PC-3 (cell line): ENCODE measurements at regions not wholly inside any gene's neighbourhood (a gene's known extent, or its start where the extent isn't known, plus 50 kb on each side); places are given as distances from the start of the nearest gene placed in this dataset.

Experiments
- ATAC-seq: fragments of 200-7000 bp; cut with Tn5 transposase; 2 replicates; pipeline ENCODE4 v1.9.1; 2020; ENCODE audit warnings: mild to moderate bottlenecking, moderate library complexity
- BruUV-seq: library from RNA; stranded (reverse); fragments of 400-500 nt; replicated peaks from 2 replicates; lab custom pipeline; 2021; lab: Mats Ljungman, UMichigan
- CTCF ChIA-PET: fragments of 300-600 bp; sonication (Branson Sonifier 250); formaldehyde crosslinking; loops from one replicate; lab custom pipeline; 2022; ENCODE audit warnings: antibody characterized with exemption; lab: Charles Lee
- POLR2A ChIA-PET: fragments of 300-600 bp; sonication (Branson Sonifier 250); formaldehyde crosslinking; loops from one replicate; lab custom pipeline; 2022; ENCODE audit warnings: antibody characterized with exemption; ENCODE audit not compliant: unreplicated experiment; lab: Charles Lee
- DNase-seq: peaks from one replicate; pipeline ENCODE4 v3.0.0-alpha.2; 2015
- H2AFZ ChIP-seq: fragments of 300-600 bp; sonication (generic); 2 replicates; pipeline ENCODE4 v1.6.0; 2016; ENCODE audit warnings: antibody characterized with exemption, low read length
- H3F3A ChIP-seq: fragments of 300-600 bp; sonication (generic); one replicate; pipeline ENCODE4 v1.6.0; 2017; ENCODE audit warnings: antibody characterized with exemption, low read length, control low read depth, mild to moderate bottlenecking; ENCODE audit not compliant: unreplicated experiment
- H3K27ac ChIP-seq: fragments of 300-600 bp; sonication (generic); 2 replicates; pipeline ENCODE4 v1.5.1; 2016; ENCODE audit warnings: mild to moderate bottlenecking, low read length
- H3K27me3 ChIP-seq: fragments of 300-600 bp; sonication (generic); 2 replicates; pipeline ENCODE4 v1.6.1; 2016; ENCODE audit warnings: low read length, mixed read lengths
- H3K36me3 ChIP-seq: fragments of 300-600 bp; sonication (generic); 2 replicates; pipeline ENCODE4 v1.6.1; 2016; ENCODE audit warnings: low read depth, mixed run types, low read length, mixed read lengths
- H3K4me1 ChIP-seq: fragments of 300-600 bp; sonication (generic); 2 replicates; pipeline ENCODE4 v1.5.1; 2016; ENCODE audit warnings: low read length; ENCODE audit not compliant: insufficient read depth
- H3K4me2 ChIP-seq: fragments of 300-600 bp; sonication (generic); 2 replicates; pipeline ENCODE4 v1.6.0; 2016; ENCODE audit warnings: low read length
- H3K4me3 ChIP-seq: fragments of 300-600 bp; sonication (generic); 2 replicates; pipeline ENCODE4 v1.5.1; 2016; ENCODE audit warnings: mild to moderate bottlenecking, low read length, mixed read lengths
- H3K79me2 ChIP-seq: fragments of 300-600 bp; sonication (generic); 2 replicates; pipeline ENCODE4 v1.6.1; 2017; ENCODE audit warnings: low read length, mixed read lengths
- H3K9ac ChIP-seq: fragments of 300-600 bp; sonication (generic); 2 replicates; pipeline ENCODE4 v1.6.0; 2016; ENCODE audit warnings: mild to moderate bottlenecking, low read length
- H3K9me2 ChIP-seq: fragments of 300-600 bp; sonication (generic); replicated peaks from 2 replicates; pipeline ENCODE4 v1.6.1; 2016; ENCODE audit warnings: mixed run types, low read length, mixed read lengths
- H3K9me3 ChIP-seq: fragments of 300-600 bp; sonication (generic); 2 replicates; pipeline ENCODE4 v1.6.1; 2016; ENCODE audit warnings: low read length, mixed read lengths
- H4K20me1 ChIP-seq: fragments of 300-600 bp; sonication (generic); 2 replicates; pipeline ENCODE4 v1.6.1; 2016; ENCODE audit warnings: low read length, mixed read lengths
- EZH2 ChIP-seq: fragments of 300-600 bp; sonication (generic); IDR thresholded peaks from one replicate; pipeline ENCODE4 v1.6.1; 2017; ENCODE audit warnings: antibody characterized with exemption, mild to moderate bottlenecking, low read length; ENCODE audit not compliant: unreplicated experiment
- EZH2phosphoT487 ChIP-seq: fragments of 300-600 bp; sonication (generic); IDR thresholded peaks from 2 replicates; pipeline ENCODE4 v1.6.1; 2018; ENCODE audit warnings: mild to moderate bottlenecking, antibody characterized with exemption, low read length, borderline replicate concordance
- intact Hi-C: fragments of 100-400 bp; cut with micrococcal nuclease; formaldehyde crosslinking; loops from 2 replicates; pipeline ENCODE4 v1.9.0; 2023
- TF ChIP-seq, protein P1 (sequence below): fragments of 300-600 bp; sonication (generic); conservative IDR thresholded peaks from 2 replicates; pipeline ENCODE4 v1.5.1; 2017; ENCODE audit warnings: antibody characterized with exemption, low read depth, mild to moderate bottlenecking, low read length

DNA sequence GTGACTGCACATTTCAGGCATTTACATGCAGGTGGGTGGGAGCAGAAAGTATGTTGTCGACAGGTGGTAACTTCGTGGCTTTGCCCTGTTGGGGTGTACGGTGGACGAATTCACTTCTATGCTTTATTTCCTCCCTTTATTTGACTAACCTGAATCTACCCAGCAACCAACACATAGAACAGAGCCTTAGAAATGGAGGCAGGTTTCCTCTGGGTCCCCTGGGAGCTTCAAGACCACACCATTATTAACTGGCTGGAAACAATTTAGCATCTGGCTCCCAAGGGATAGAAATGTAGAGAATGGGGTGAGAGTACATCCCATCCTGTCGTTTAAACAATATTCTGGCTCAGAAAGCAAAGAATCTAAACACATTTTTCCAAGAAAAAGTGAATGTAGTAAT, 244.4 kb downstream of the DLEU7 start:
- POLR2A ChIA-PET: no interaction called here
- no peak overlapping the region for H3K27ac ChIP-seq
- H2AFZ ChIP-seq: no peak overlapping the region
- no peak for DNase-seq
- CTCF ChIA-PET: interaction anchor here (0.6 kb wide), 1 partner anchor 16 kb away, joined by 4 read pairs; no protein-coding TSS in a partner anchor
- intact Hi-C loops: no loop called here
- BruUV-seq: no TSS peak
- no peaks in the 10 kb centered on the region for H4K20me1 ChIP-seq
- H3F3A ChIP-seq: no peaks in the 10 kb centered on the region
- H3K4me2 ChIP-seq: no peak overlapping the region
- no peaks in the 10 kb centered on the region for H3K27me3 ChIP-seq
- no peaks in the 10 kb centered on the region for H3K9me2 ChIP-seq
- H3K4me3 ChIP-seq: no peak overlapping the region
- TF ChIP-seq EZH2phosphoT487: no peak
- TF ChIP-seq, protein P1, sequence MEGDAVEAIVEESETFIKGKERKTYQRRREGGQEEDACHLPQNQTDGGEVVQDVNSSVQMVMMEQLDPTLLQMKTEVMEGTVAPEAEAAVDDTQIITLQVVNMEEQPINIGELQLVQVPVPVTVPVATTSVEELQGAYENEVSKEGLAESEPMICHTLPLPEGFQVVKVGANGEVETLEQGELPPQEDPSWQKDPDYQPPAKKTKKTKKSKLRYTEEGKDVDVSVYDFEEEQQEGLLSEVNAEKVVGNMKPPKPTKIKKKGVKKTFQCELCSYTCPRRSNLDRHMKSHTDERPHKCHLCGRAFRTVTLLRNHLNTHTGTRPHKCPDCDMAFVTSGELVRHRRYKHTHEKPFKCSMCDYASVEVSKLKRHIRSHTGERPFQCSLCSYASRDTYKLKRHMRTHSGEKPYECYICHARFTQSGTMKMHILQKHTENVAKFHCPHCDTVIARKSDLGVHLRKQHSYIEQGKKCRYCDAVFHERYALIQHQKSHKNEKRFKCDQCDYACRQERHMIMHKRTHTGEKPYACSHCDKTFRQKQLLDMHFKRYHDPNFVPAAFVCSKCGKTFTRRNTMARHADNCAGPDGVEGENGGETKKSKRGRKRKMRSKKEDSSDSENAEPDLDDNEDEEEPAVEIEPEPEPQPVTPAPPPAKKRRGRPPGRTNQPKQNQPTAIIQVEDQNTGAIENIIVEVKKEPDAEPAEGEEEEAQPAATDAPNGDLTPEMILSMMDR: no peak
- no peak for TF ChIP-seq EZH2
- no peaks in the 10 kb centered on the region for H3K79me2 ChIP-seq
- no peaks in the 10 kb centered on the region for H3K36me3 ChIP-seq
- ATAC-seq: no peak
- H3K9me3 ChIP-seq: no peaks in the 10 kb centered on the region
- no peak overlapping the region for H3K9ac ChIP-seq
- H3K4me1 ChIP-seq: no peaks in the 10 kb centered on the region

DNA sequence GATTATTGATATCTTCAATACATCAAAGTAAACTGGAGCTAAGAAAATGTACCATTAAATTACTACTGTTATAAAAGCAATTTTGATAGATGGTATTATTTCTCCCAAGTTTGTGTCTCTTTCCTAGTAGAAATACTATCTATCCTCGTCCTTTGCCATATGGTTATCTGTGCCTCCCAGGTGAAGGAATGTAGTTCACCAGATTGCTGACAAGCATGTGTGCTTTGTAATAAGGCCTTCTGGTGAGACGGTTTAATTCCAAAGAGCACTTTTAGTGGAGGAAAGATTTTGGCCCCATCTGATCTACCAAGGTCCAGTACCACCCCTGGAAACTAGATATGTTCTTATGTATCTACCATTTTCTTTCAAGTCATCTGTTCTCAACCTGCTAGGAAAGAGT, 243.6 kb downstream of the DLEU7 start:
- no peaks in the 10 kb centered on the region for H3K36me3 ChIP-seq
- BruUV-seq: no TSS peak
- ChIA-PET CTCF (interaction anchor here (0.6 kb wide), 1 partner anchor 15 kb away, joined by 4 read pairs; no protein-coding TSS in a partner anchor), POLR2A (no interaction called here)
- H3K9me3 ChIP-seq: no peaks in the 10 kb centered on the region
- DNase-seq (no peak), ATAC-seq (no peak)
- H3K9me2 ChIP-seq: no peaks in the 10 kb centered on the region
- no peaks in the 10 kb centered on the region for H3F3A ChIP-seq
- no peaks in the 10 kb centered on the region for H3K4me1 ChIP-seq
- no peaks in the 10 kb centered on the region for H4K20me1 ChIP-seq
- H3K4me2 ChIP-seq: no peak overlapping the region
- H3K79me2 ChIP-seq: no peaks in the 10 kb centered on the region
- no peak overlapping the region for H3K9ac ChIP-seq
- intact Hi-C loops: no loop called here
- H2AFZ ChIP-seq: no peak overlapping the region
- TF ChIP-seq EZH2 (no peak), EZH2phosphoT487 (no peak)
- TF ChIP-seq, protein P1: no peak
- no peak overlapping the region for H3K4me3 ChIP-seq
- H3K27me3 ChIP-seq: no peaks in the 10 kb centered on the region
- H3K27ac ChIP-seq: no peak overlapping the region

DNA sequence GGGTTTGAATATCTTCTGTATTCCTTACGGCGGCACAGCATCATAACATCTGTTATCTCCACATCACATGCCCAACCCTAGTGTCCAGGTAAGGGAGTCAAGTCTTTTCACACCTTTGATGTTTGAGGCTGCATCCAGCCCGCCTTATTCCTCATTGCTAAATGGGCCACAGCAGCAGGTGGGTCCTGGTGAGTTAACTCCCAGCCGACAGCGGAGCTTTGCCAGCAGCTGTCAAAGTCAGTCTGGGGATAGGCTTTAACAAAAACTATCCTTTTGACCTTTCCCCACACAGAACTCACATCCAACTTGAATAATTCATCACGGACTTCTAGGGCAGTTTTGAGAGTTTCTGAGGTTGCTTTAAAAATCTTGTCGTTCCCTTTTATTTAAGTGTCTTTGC, 235.1 kb downstream of the DLEU7 start:
- no peak for ATAC-seq
- no peaks in the 10 kb centered on the region for H3K36me3 ChIP-seq

More for the DNA sequence above, 235.1 kb downstream of the DLEU7 start:
- Histone ChIP-seq H3K4me3 (no peak overlapping the region), H3K27me3 (peaks cover 6% of the 10 kb centered on the region; the same call in 1 of the 2 replicates), H3K27ac (no peak overlapping the region), H4K20me1 (no peaks in the 10 kb centered on the region), H3K79me2 (no peaks in the 10 kb centered on the region), H3K9me2 (no peaks in the 10 kb centered on the region), H2AFZ (no peak overlapping the region), H3K9ac (no peak overlapping the region), H3F3A (no peaks in the 10 kb centered on the region), H3K4me2 (no peak overlapping the region), H3K4me1 (no peaks in the 10 kb centered on the region), H3K9me3 (no peaks in the 10 kb centered on the region)
- BruUV-seq: no TSS peak
- DNase-seq: no peak
- TF ChIP-seq EZH2 (no peak), EZH2phosphoT487 (no peak)
- TF ChIP-seq, protein P1: no peak
- ChIA-PET CTCF (no interaction called here), POLR2A (no interaction called here)
- intact Hi-C loops: no loop called here
